Effector memory CD4-positive, alpha-beta T cell (primary cell): ENCODE measurements at regions not wholly inside any gene's neighbourhood (a gene's known extent, or its start where the extent isn't known, plus 50 kb on each side); places are given as distances from the start of the nearest gene placed in this dataset.
"Not testable (repeated sequence)": the region's sequence is repeated elsewhere in the genome, so short reads cannot be mapped to it uniquely, and the experiment has no call there.

Experiments
- DNase-seq, 3 donors: peaks; one replicate each; pipeline ENCODE4 v3.0.0-alpha.2; 2020
- H3K27ac ChIP-seq: 2 replicates; pipeline ENCODE4 v1.7.0; 2013; ENCODE audit warnings: mild to moderate bottlenecking, low read length, moderate library complexity; ENCODE audit not compliant: insufficient read depth, poor library complexity, severe bottlenecking
- H3K27me3 ChIP-seq: replicated peaks from 2 replicates; pipeline ENCODE4 v1.7.0; 2013; ENCODE audit warnings: mild to moderate bottlenecking, low read length; ENCODE audit not compliant: insufficient read depth, control insufficient read depth, poor library complexity, severe bottlenecking
- H3K36me3 ChIP-seq: 2 replicates; pipeline ENCODE4 v1.7.0; 2013; ENCODE audit warnings: mild to moderate bottlenecking, low read length, moderate library complexity; ENCODE audit not compliant: control insufficient read depth, insufficient read depth
- H3K4me1 ChIP-seq: 2 replicates; pipeline ENCODE4 v1.7.0; 2013; ENCODE audit warnings: low read length, mild to moderate bottlenecking; ENCODE audit not compliant: control insufficient read depth, insufficient read depth, poor library complexity, severe bottlenecking
- H3K4me3 ChIP-seq: 2 replicates; pipeline ENCODE4 v1.7.0; 2013; ENCODE audit warnings: low read length, low read depth, mild to moderate bottlenecking; ENCODE audit not compliant: insufficient read depth, poor library complexity, severe bottlenecking
- H3K9me3 ChIP-seq: 2 replicates; pipeline ENCODE4 v1.7.0; 2013; ENCODE audit warnings: mild to moderate bottlenecking, low read length, moderate library complexity; ENCODE audit not compliant: control insufficient read depth

DNA sequence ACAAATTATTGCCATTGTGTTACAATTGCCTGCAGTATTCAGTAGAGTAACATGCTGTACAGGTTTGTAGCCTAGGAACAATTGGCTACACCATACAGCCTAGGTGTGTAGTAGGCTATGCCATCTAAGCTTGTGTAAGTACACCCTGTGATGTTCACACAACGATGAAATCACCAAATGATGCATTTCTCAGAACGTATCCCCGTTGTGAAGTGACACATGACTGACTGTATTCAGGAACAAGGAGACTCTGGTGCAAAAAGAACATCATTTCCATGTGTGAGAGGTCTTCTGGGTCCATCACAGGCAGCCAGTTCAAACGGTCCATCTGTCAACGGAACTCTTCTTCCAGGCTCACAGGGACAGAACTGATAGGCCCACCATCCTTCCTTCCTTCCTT is 263.7 kb downstream of the ANAPC1 start:
- Histone ChIP-seq H3K27me3 (no peaks in the 10 kb centered on the region), H3K9me3 (no peaks in the 10 kb centered on the region), H3K36me3 (no peaks in the 10 kb centered on the region), H3K4me1 (no peaks in the 10 kb centered on the region), H3K27ac (no peak overlapping the region), H3K4me3 (no peak overlapping the region)
- no peak for DNase-seq

DNA sequence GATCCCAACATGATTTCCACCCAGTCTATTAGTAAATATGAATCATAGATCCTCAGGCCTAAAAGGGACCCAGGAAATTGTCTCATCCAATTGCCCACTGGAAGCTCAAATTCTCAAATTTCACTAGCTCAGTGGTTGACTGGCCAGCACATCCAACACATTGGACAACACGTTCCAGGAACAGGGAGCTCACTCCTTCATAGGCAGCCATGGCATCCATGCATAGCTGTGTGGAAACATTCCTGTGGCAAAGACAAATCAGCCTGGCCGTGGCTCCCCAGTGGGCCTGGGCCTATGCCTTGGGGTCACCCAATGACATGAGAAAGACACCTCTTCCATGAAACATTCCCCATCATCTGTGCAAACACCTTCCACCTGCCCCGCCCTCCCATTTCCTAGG is 261.1 kb downstream of the ANAPC1 start:
- DNase-seq = no peak
- H3K9me3 ChIP-seq = no peaks in the 10 kb centered on the region
- no peak overlapping the region for H3K4me3 ChIP-seq
- H3K27ac ChIP-seq = no peak overlapping the region
- H3K4me1 ChIP-seq = no peaks in the 10 kb centered on the region
- no peaks in the 10 kb centered on the region for H3K27me3 ChIP-seq
- no peaks in the 10 kb centered on the region for H3K36me3 ChIP-seq

DNA sequence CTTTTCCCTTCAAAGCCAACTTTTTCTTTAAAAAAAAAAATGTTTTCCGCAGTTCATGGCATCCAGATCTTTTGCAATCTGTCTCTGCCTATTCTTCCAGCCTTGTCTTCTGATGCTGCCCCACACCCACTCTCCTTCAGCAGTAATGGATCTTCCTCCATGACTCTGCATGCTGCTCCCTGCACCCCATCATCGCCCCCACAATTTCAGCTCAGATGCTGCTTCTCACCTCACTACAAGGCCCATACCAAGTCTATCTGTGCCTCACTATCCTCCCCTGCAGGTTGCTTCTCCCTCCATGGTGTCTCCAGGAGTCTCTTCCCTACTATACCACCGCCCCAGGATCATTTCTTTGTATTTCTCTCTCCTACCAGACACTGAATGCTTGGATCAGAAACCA is 260.6 kb downstream of the ANAPC1 start:
- DNase-seq = no peak
- Histone ChIP-seq H3K36me3 (no peaks in the 10 kb centered on the region), H3K4me1 (no peaks in the 10 kb centered on the region), H3K9me3 (no peaks in the 10 kb centered on the region), H3K4me3 (no peak overlapping the region), H3K27me3 (no peaks in the 10 kb centered on the region), H3K27ac (no peak overlapping the region)

DNA sequence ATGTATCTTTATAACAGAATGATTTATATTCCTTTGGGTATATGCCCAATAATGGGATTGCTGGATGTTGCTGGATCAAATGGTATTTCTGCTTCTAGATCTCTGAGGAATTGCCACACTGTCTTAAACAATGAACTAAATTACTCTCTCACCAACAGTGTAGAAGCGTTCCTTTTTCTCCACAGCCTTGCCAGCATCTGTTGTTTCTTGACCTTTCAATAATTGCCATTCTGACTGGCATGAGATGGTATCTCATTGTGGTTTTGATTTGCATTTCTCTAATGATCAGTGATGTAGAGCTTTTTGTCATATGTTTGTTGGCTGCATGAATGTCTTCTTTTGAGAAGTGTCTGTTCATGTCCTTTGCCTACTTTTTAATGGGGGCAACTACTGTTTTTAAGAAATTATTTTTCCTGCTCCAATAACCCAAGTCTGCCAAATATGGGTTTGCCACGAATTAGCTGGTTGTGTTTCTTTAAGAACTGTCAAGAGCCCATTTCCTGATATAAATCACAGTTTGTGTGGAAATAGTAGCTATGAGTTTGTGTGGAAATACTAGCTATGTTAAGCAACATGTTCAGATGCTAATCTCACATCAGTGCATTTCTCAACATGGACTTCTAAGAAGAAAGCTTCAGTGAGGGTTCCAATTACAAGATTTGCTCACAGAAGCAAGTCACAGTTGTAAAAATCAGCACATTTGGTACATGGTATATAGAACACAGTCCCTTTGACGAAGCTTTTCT is 259.4 kb downstream of the ANAPC1 start:
- H3K36me3 ChIP-seq = no peaks in the 10 kb centered on the region
- no peak overlapping the region for H3K27ac ChIP-seq
- no peak overlapping the region for H3K4me3 ChIP-seq
- no peaks in the 10 kb centered on the region for H3K27me3 ChIP-seq
- no peak for DNase-seq
- H3K4me1 ChIP-seq = no peaks in the 10 kb centered on the region
- peaks cover 2% of the 10 kb centered on the region for H3K9me3 ChIP-seq

DNA sequence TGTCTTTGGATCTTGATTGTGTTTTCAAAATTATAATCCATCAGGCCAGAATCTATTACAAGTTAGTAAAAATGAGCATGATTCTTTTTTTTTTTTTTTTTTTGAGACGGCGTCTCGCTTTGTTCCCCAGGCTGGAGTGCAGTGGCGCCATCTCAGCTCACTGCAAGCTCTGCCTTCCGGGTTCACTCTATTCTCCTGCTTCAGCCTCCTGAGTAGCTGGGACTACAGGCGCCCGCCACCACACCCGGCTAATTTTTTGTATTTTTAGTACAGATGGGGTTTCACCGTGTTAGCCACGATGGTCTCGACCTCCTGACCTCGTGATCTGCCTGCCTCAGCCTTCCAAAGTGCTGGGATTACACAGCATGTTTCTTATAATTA is 258.8 kb downstream of the ANAPC1 start:
- H3K36me3 ChIP-seq, H3K27me3 ChIP-seq, DNase-seq, H3K9me3 ChIP-seq, H3K4me3 ChIP-seq, H3K4me1 ChIP-seq, H3K27ac ChIP-seq: not testable (repeated sequence)

DNA sequence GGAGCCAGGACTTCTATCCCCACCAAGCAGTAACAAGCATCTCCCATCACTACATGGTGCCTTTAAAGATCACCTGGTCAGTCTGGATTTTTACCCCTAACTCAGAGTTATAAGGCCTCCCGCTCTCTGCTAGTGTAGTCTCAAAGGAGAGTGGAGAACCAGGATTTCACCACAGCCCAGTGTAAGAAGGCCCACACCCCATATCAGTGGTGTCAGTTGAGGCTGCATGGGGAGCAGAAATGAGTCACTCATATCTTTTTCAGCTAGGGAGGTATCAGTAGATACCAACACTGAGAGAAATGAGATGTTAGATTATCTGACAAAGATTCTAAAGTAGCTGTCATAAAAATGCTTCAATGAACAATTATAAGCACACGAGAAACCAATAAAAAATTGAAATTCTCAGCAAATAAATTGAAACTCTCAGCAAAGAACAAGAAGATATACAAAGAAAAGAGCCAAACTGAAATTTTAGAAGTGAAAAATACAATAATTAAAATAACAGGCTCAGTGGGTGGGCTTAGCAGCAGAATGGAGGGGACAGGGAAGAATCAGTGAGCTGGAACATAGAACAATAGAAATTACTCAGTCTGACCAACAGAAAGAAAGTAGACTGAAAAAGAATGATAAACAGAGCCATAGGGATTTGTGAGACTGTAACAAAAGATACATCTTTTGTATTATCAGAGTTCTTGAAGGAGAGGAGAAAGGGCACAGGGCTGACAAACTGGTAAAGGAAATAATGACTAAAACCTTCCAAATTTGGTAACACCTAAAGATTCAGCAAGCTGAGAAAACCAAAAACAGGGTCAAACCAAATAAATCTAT is 257.7 kb downstream of the ANAPC1 start:
- H3K9me3 ChIP-seq = peaks cover 4% of the 10 kb centered on the region
- H3K27ac ChIP-seq = no peak overlapping the region
- H3K36me3 ChIP-seq = no peaks in the 10 kb centered on the region
- no peaks in the 10 kb centered on the region for H3K4me1 ChIP-seq
- DNase-seq = no peak
- H3K27me3 ChIP-seq = no peaks in the 10 kb centered on the region
- no peak overlapping the region for H3K4me3 ChIP-seq

DNA sequence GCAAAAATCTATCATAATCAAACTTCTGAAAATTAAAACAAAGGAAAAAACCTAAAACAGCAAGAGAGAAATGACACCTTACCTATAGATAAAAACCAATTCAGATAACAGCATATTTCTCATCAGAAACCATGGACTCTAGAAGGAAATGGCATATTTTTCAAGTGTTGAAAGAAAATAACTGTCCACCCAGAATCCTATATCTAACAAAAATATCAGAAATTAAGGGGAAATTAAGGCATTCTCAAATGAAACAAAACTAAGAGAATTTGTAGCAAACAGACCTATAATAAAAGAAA is 257.2 kb downstream of the ANAPC1 start:
- Histone ChIP-seq H3K9me3 (peaks cover 4% of the 10 kb centered on the region), H3K4me1 (no peaks in the 10 kb centered on the region), H3K36me3 (no peaks in the 10 kb centered on the region), H3K27ac (no peak overlapping the region), H3K27me3 (no peaks in the 10 kb centered on the region), H3K4me3 (no peak overlapping the region)
- DNase-seq = no peak

DNA sequence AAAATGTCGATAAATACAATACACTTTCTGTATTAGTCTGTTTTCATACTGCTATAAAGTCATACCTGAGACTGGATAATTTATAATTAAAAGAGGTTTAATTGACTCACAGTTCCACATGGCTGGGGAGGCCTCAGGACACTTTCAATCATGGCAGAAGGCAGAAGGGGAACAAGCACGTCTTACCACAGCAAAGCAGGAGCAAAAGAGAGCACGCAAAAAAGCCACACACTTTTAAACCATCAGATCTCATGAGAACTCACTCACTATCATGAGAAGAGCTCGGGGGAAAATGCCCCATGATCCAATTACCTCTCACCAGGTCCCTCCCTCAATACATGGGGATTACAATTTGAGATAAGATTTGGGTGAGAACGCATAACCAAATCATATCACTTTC is 256.7 kb downstream of the ANAPC1 start:
- no peak for DNase-seq
- no peak overlapping the region for H3K27ac ChIP-seq
- H3K36me3 ChIP-seq = no peaks in the 10 kb centered on the region
- no peaks in the 10 kb centered on the region for H3K27me3 ChIP-seq
- H3K9me3 ChIP-seq = peaks cover 4% of the 10 kb centered on the region
- H3K4me3 ChIP-seq = no peak overlapping the region
- H3K4me1 ChIP-seq = no peaks in the 10 kb centered on the region

DNA sequence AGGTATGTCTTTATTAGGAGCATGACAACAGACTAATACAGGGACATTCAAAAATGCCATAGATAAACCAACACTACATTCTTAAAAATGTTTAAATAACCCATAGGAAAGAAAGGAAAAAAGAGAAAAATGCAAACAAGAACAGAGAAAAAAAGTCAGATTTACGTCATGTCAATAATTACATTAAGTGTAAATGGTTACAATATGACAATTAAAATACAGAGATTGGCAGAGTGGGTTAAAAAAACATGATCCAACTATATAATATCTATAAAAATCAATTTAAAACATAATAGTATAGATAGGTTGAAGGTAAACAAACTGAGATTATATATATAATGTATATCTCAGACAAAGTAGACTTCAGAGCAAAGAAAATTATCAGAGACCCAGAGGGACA is 255.8 kb downstream of the ANAPC1 start:
- DNase-seq = no peak
- no peaks in the 10 kb centered on the region for H3K36me3 ChIP-seq
- no peaks in the 10 kb centered on the region for H3K27me3 ChIP-seq
- peaks cover 4% of the 10 kb centered on the region for H3K9me3 ChIP-seq
- no peak overlapping the region for H3K27ac ChIP-seq
- no peaks in the 10 kb centered on the region for H3K4me1 ChIP-seq
- no peak overlapping the region for H3K4me3 ChIP-seq

DNA sequence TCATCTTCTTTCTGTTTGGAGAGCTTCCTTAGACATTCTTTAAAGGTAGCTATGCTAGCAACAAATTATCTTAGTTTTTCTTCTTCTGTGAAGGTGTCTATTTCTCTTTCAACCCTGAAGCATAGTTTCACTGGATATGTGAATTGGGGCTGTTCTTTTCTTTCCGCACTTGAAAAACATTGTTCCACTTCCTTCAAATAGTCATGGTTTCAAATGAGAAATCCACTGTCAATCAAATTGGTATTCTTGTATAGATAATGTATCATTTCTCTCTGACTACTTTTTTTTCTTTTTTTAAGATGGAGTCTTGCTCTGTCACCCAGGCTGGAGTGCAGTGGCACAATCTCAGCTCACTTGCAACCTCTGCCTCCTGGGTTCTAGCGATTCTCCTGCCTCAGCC is 254.0 kb downstream of the ANAPC1 start:
- H3K4me1 ChIP-seq = no peaks in the 10 kb centered on the region
- no peak overlapping the region for H3K4me3 ChIP-seq
- peaks cover 4% of the 10 kb centered on the region for H3K9me3 ChIP-seq
- no peak overlapping the region for H3K27ac ChIP-seq
- H3K27me3 ChIP-seq = no peaks in the 10 kb centered on the region
- H3K36me3 ChIP-seq = no peaks in the 10 kb centered on the region
- no peak for DNase-seq
